Peyer's patch (tissue), 4 donors: ENCODE measurements at regions not wholly inside any gene's neighbourhood (a gene's known extent, or its start where the extent isn't known, plus 50 kb on each side); places are given as distances from the start of the nearest gene placed in this dataset.
A peak's percentile ranks its signal among the peaks of the same experiment; 100 is the strongest.

Source experiments
- DNase-seq, 3 donors: peaks; one replicate each; pipeline ENCODE4 v3.0.0-alpha.2; 2017 to 2019
- H3K27ac ChIP-seq, 4 donors: fragments of 200-600 bp; sonication (generic); one replicate each; pipeline ENCODE4 v1.5.1; 2016 to 2019
- H3K27me3 ChIP-seq, 2 donors: fragments of 200-600 bp; sonication (generic); one replicate each; pipeline ENCODE4 v1.5.1; 2019
- H3K36me3 ChIP-seq, 3 donors: fragments of 200-600 bp; sonication (generic); one replicate each; pipeline ENCODE4 v1.5.1; 2016 to 2019
- H3K4me1 ChIP-seq, 4 donors: fragments of 200-600 bp; sonication (generic); one replicate each; pipeline ENCODE4 v1.5.1; 2016 to 2019
- H3K4me3 ChIP-seq, 4 donors: fragments of 200-600 bp; sonication (generic); 1 replicate in 3 of 4; 2 replicates in 1 of 4; pipeline ENCODE4 v1.5.1; 2016 to 2019; ENCODE audit warnings: mild to moderate bottlenecking in 1 of 4
- H3K9me3 ChIP-seq, 4 donors: fragments of 200-600 bp; sonication (generic); one replicate each; pipeline ENCODE4 v1.5.1; 2016 to 2019; ENCODE audit warnings: mild to moderate bottlenecking in 1 of 4
- CTCF ChIP-seq, 6 experiments: fragments of 450-650 bp in 4 of 6; fragments of 200-600 bp in 2 of 6; sonication (generic) in 1 of 6; IDR thresholded peaks; one replicate each; pipeline ENCODE4 v1.5.1; 2017 to 2019; ENCODE audit warnings: antibody characterized with exemption in 6 of 6, mild to moderate bottlenecking in 3 of 6, moderate library complexity in 1 of 6
- POLR2A ChIP-seq, 2 donors: fragments of 450-650 bp; IDR thresholded peaks; one replicate each; pipeline ENCODE4 v1.5.1; 2017; ENCODE audit warnings: antibody characterized with exemption in 2 of 2, mild to moderate bottlenecking in 2 of 2, moderate library complexity in 2 of 2

- Histone ChIP-seq H3K9me3 (no peaks in the 10 kb centered on the region), H3K27me3 (no peaks in the 10 kb centered on the region), H3K27ac (no peak overlapping the region), H3K4me1 (no peaks in the 10 kb centered on the region), H3K4me3 (no peak overlapping the region), H3K36me3 (no peaks in the 10 kb centered on the region)
- no peak for DNase-seq
- TF ChIP-seq POLR2A (IDR thresholded peaks at IDR 0.05), result no peak
- no peak for TF ChIP-seq CTCF (IDR thresholded peaks at IDR 0.05)
Measured at GRCh38 chr2:19576411-19576810, 218.0 kb upstream of the OSR1 start.

GRCh38 chr2:19575641-19576040 is 217.2 kb upstream of the OSR1 start:
- no peak for DNase-seq
- Histone ChIP-seq H3K27me3 (no peaks in the 10 kb centered on the region), H3K27ac (no peak overlapping the region), H3K4me1 (no peaks in the 10 kb centered on the region), H3K4me3 (no peak overlapping the region), H3K36me3 (no peaks in the 10 kb centered on the region), H3K9me3 (no peaks in the 10 kb centered on the region)
- no peak for TF ChIP-seq CTCF (IDR thresholded peaks at IDR 0.05)
- TF ChIP-seq POLR2A (IDR thresholded peaks at IDR 0.05), result no peak

GRCh38 chr2:19574778-19575260 is 216.4 kb upstream of the OSR1 start:
- H3K36me3 ChIP-seq, result no peaks in the 10 kb centered on the region
- H3K4me3 ChIP-seq, result no peak overlapping the region
- TF ChIP-seq POLR2A (IDR thresholded peaks at IDR 0.05) (no peak), CTCF (IDR thresholded peaks at IDR 0.05) (no peak)
- no peaks in the 10 kb centered on the region for H3K4me1 ChIP-seq
- no peaks in the 10 kb centered on the region for H3K27me3 ChIP-seq
- no peaks in the 10 kb centered on the region for H3K9me3 ChIP-seq
- DNase-seq, result peak in 1 of 3 donors; percentile 54
- no peak overlapping the region for H3K27ac ChIP-seq

- no peak for DNase-seq
- H3K4me1 ChIP-seq, result no peaks in the 10 kb centered on the region
- H3K27me3 ChIP-seq, result no peaks in the 10 kb centered on the region
- no peak overlapping the region for H3K4me3 ChIP-seq
- no peaks in the 10 kb centered on the region for H3K9me3 ChIP-seq
- no peaks in the 10 kb centered on the region for H3K36me3 ChIP-seq
- TF ChIP-seq POLR2A (IDR thresholded peaks at IDR 0.05) (no peak), CTCF (IDR thresholded peaks at IDR 0.05) (no peak)
- no peak overlapping the region for H3K27ac ChIP-seq
Measured at GRCh38 chr2:19573784-19574183, 215.4 kb upstream of the OSR1 start.

GRCh38 chr2:19571773-19572172 is 213.3 kb upstream of the OSR1 start:
- Histone ChIP-seq H3K4me1 (no peaks in the 10 kb centered on the region), H3K36me3 (no peaks in the 10 kb centered on the region), H3K27ac (no peak overlapping the region), H3K4me3 (no peak overlapping the region), H3K9me3 (no peaks in the 10 kb centered on the region), H3K27me3 (no peaks in the 10 kb centered on the region)
- no peak for TF ChIP-seq POLR2A (IDR thresholded peaks at IDR 0.05)
- TF ChIP-seq CTCF (IDR thresholded peaks at IDR 0.05), result no peak
- no peak for DNase-seq

- no peaks in the 10 kb centered on the region for H3K9me3 ChIP-seq
- no peak for DNase-seq
- H3K27me3 ChIP-seq, result no peaks in the 10 kb centered on the region
- H3K4me3 ChIP-seq, result no peak overlapping the region
- no peak overlapping the region for H3K27ac ChIP-seq
- H3K36me3 ChIP-seq, result no peaks in the 10 kb centered on the region
- no peak for TF ChIP-seq CTCF (IDR thresholded peaks at IDR 0.05)
- TF ChIP-seq POLR2A (IDR thresholded peaks at IDR 0.05), result no peak
- no peaks in the 10 kb centered on the region for H3K4me1 ChIP-seq
Measured at GRCh38 chr2:19569300-19569791, 210.9 kb upstream of the OSR1 start.
